Naive thymus-derived CD4-positive, alpha-beta T cell (primary cell): ENCODE measurements at regions not wholly inside any gene's neighbourhood (a gene's known extent, or its start where the extent isn't known, plus 50 kb on each side); places are given as distances from the start of the nearest gene placed in this dataset.
"Not testable (repeated sequence)": the region's sequence is repeated elsewhere in the genome, so short reads cannot be mapped to it uniquely, and the experiment has no call there.

Experiments
- ATAC-seq: fragments of 150-1000 bp; cut with Tn5 transposase; 2 replicates; pipeline ENCODE4 v1.10.0; 2021; ENCODE audit warnings: mild to moderate bottlenecking, moderate library complexity
- CTCF ChIA-PET: fragments of 350-600 bp; sonication (Branson Sonifier 250); formaldehyde crosslinking; loops from one replicate; lab custom pipeline; 2021; ENCODE audit warnings: antibody characterized with exemption; lab: Charles Lee
- POLR2A ChIA-PET: fragments of 350-600 bp; sonication (Branson Sonifier 250); formaldehyde crosslinking; loops from one replicate; lab custom pipeline; 2021; ENCODE audit warnings: antibody characterized with exemption, inconsistent platforms; lab: Charles Lee
- DNase-seq, 9 donors: peaks; one replicate each; pipeline versions ENCODE4 v3.0.0 to v3.0.0-alpha.2; 2020 to 2022; ENCODE audit warnings: mixed read lengths in 1 of 9
- H3K27ac ChIP-seq: one replicate; pipeline ENCODE4 v1.7.0; 2013; ENCODE audit warnings: mild to moderate bottlenecking, low read depth, low read length, moderate library complexity
- H3K27me3 ChIP-seq, 2 donors: one replicate each; pipeline ENCODE4 v1.7.0; 2013; ENCODE audit warnings: low read length in 2 of 2, mild to moderate bottlenecking in 2 of 2, moderate library complexity in 2 of 2; ENCODE audit not compliant: control insufficient read depth in 2 of 2, insufficient read depth in 2 of 2
- H3K36me3 ChIP-seq, 3 experiments: 1 replicate in 2 of 3; 2 replicates in 1 of 3; pipeline ENCODE4 v1.7.0; 2013; ENCODE audit warnings: low read length in 3 of 3, mild to moderate bottlenecking in 3 of 3, moderate library complexity in 1 of 3; ENCODE audit not compliant: insufficient read depth in 3 of 3, control insufficient read depth in 2 of 3
- H3K4me1 ChIP-seq, 2 donors: one replicate each; pipeline ENCODE4 v1.7.0; 2013; ENCODE audit warnings: low read length in 2 of 2, mild to moderate bottlenecking in 2 of 2, moderate library complexity in 1 of 2; ENCODE audit not compliant: control insufficient read depth in 2 of 2, insufficient read depth in 2 of 2
- H3K4me3 ChIP-seq: 2 replicates; pipeline ENCODE4 v1.7.0; 2013; ENCODE audit warnings: mild to moderate bottlenecking, low read length
- H3K9me3 ChIP-seq, 3 experiments: 1 replicate in 2 of 3; 2 replicates in 1 of 3; pipeline ENCODE4 v1.7.0; 2013; ENCODE audit warnings: low read length in 3 of 3; ENCODE audit not compliant: control insufficient read depth in 2 of 3
- H3K27ac Mint-ChIP-seq, 9 donors: one replicate each; pipeline ENCODE4 v1.8.0; 2020 to 2022; ENCODE audit warnings: mixed read lengths in 9 of 9, mild to moderate bottlenecking in 8 of 9, moderate library complexity in 5 of 9, inconsistent platforms in 2 of 9
- H3K27me3 Mint-ChIP-seq, 5 donors: one replicate each; pipeline ENCODE4 v1.8.0; 2021 to 2022; ENCODE audit warnings: mixed read lengths in 5 of 5, mild to moderate bottlenecking in 1 of 5
- H3K36me3 Mint-ChIP-seq, 5 donors: one replicate each; pipeline ENCODE4 v1.8.0; 2020 to 2022; ENCODE audit warnings: mixed read lengths in 5 of 5, mild to moderate bottlenecking in 3 of 5, inconsistent platforms in 1 of 5
- H3K4me1 Mint-ChIP-seq, 7 donors: one replicate each; pipeline ENCODE4 v1.8.0; 2020 to 2022; ENCODE audit warnings: mixed read lengths in 7 of 7, mild to moderate bottlenecking in 3 of 7, inconsistent platforms in 1 of 7
- H3K4me3 Mint-ChIP-seq, 10 donors: one replicate each; pipeline ENCODE4 v1.8.0; 2020 to 2022; ENCODE audit warnings: mild to moderate bottlenecking in 10 of 10, mixed read lengths in 10 of 10, moderate library complexity in 6 of 10, inconsistent platforms in 2 of 10
- H3K9me3 Mint-ChIP-seq, 11 donors: one replicate each; pipeline ENCODE4 v1.8.0; 2020 to 2022; ENCODE audit warnings: mixed read lengths in 11 of 11, mild to moderate bottlenecking in 4 of 11, inconsistent platforms in 1 of 11, moderate library complexity in 1 of 11
- intact Hi-C, 2 donors: fragments of 100-400 bp; cut with micrococcal nuclease; formaldehyde crosslinking; loops; one replicate each; pipeline ENCODE4 v1.15.1; 2023

DNA sequence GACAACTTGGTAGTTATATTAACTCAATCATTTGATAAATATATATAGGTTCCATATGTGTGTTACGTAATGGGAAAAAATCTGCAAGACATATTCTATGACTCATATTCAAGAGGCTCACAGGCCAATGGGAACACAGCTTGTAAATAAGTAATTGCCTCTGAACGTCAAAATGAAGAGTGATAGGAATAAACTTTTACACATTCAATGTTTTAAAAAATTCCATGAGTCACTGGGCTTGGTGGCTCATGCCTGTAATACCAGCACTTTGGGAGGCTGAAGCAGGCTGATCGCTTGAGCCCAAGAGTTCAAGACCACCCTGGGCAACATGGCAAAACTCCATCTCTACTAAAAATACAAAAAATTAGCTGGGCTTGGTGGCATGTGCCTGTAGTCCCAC lies 209.4 kb upstream of the MCHR2 start:
- no peak overlapping the region for H3K4me3 Mint-ChIP-seq
- Histone ChIP-seq H3K27ac (no peak overlapping the region), H3K9me3 (no peaks in the 10 kb centered on the region), H3K27me3 (no peaks in the 10 kb centered on the region), H3K36me3 (no peaks in the 10 kb centered on the region), H3K4me1 (no peaks in the 10 kb centered on the region), H3K4me3 (no peak overlapping the region)
- no peaks in the 10 kb centered on the region for H3K4me1 Mint-ChIP-seq
- ATAC-seq (no peak), DNase-seq (no peak)
- ChIA-PET CTCF (no interaction called here), POLR2A (no interaction called here)
- no peaks in the 10 kb centered on the region for H3K36me3 Mint-ChIP-seq
- peaks cover 0 to 19% (median 5%) of the 10 kb centered on the region in 11 donors for H3K9me3 Mint-ChIP-seq
- intact Hi-C loops = no loop called here
- H3K27ac Mint-ChIP-seq = no peak overlapping the region
- peaks cover 0 to 12% (median 0%) of the 10 kb centered on the region in 5 donors for H3K27me3 Mint-ChIP-seq

DNA sequence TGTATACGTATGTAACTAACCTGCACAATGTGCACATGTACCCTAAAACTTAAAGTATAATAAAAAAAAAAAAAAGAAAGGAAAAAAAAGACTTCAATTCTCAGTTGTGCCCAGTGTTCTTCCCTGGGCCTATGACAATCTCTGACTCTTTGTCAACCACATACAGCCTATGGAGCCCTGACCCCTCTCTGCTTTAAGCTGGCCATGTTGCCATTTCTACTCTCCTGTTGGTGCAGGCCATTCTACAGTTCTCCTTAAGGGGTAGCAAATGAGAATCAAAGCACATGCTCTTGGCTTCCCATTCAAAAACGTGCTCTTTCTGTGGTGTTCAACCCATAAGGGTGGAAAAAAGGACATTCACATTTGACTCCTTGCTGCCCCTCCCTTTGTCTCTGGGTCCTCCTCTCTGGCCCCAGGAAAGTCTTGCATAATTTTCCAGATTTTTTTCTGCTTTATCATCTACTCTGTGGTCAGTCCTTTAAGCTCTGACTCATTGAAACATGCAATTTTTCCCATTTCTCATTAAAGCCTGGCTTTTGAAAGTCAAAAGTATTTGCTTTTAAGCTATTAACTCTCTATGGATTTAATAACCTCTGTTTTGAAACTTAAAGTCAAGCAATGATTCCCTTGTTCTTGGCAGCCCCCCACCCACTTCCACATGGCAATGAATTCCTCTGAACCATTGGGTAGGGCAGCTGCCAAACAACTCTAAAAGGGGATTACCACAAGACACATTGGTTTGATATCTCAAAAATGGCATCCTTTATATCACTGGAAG lies 208.6 kb upstream of the MCHR2 start:
- POLR2A ChIA-PET = no interaction called here
- Histone ChIP-seq H3K27me3 (no peaks in the 10 kb centered on the region), H3K4me1 (no peaks in the 10 kb centered on the region), H3K27ac (no peak overlapping the region), H3K4me3 (no peak overlapping the region), H3K9me3 (no peaks in the 10 kb centered on the region), H3K36me3 (no peaks in the 10 kb centered on the region)
- intact Hi-C loops = no loop called here
- no peaks in the 10 kb centered on the region for H3K4me1 Mint-ChIP-seq
- H3K27ac Mint-ChIP-seq = no peak overlapping the region
- no peaks in the 10 kb centered on the region for H3K36me3 Mint-ChIP-seq
- no peak for DNase-seq
- peaks cover 0 to 19% (median 5%) of the 10 kb centered on the region in 11 donors for H3K9me3 Mint-ChIP-seq
- peaks cover 0 to 12% (median 0%) of the 10 kb centered on the region in 5 donors for H3K27me3 Mint-ChIP-seq
- ATAC-seq = no peak
- no peak overlapping the region for H3K4me3 Mint-ChIP-seq
- CTCF ChIA-PET = no interaction called here

DNA sequence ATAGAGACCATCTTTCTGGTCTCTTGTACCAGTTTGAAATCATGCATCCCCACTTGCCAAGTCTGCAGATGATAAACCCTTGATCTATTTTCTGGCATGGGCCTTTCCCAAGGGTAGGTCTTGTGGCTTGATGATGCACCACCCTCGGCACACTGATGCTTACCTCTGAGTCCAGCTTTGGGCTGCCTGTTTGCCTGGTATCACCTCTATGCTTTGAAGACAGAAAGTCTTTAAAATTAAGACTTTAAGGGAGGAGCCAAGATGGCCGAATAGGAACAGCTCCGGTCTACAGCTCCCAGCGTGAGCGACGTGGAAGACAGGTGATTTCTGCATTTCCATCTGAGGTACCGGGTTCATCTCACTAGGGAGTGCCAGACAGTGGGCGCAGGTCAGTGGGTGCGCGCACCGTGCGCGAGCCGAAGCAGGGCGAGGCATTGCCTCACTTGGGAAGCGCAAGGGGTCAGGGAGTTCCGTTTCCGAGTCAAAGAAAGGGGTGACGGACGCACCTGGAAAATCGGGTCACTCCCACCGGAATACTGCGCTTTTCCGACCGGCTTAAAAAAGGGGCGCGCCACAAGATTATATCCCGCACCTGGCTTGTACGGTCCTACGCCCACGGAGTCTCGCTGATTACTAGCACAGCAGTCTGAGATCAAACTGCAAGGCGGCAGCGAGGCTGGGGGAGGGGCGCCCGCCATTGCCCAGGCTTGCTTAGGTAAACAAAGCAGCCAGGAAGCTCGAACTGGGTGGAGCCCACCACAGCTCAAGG lies 202.4 kb upstream of the MCHR2 start:
- DNase-seq, H3K9me3 ChIP-seq, H3K36me3 Mint-ChIP-seq, H3K36me3 ChIP-seq, H3K4me3 Mint-ChIP-seq, H3K4me1 ChIP-seq, H3K4me3 ChIP-seq, CTCF ChIA-PET, H3K9me3 Mint-ChIP-seq, H3K27ac ChIP-seq, H3K4me1 Mint-ChIP-seq, H3K27me3 ChIP-seq, ATAC-seq, H3K27me3 Mint-ChIP-seq, POLR2A ChIA-PET, intact Hi-C loops, H3K27ac Mint-ChIP-seq: not testable (repeated sequence)

DNA sequence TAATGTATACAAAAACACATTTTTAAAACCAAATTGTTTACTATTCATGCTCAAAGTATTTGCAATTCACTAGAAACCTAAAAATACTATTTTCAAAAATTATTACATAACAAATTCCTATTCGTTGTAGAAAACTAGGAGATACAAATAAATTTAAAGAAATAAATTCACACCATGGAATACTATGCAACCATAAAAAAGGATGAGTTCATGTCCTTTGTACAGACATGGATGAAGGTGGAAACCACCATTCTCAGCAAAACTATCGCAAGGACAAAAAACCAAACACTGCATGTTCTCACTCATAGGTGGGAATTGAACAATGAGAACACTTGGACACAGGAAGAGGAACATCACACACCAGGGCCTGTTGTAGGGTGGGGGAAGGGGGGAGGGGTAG lies 201.2 kb upstream of the MCHR2 start:
- CTCF ChIA-PET, DNase-seq, H3K4me1 ChIP-seq, ATAC-seq, H3K27me3 ChIP-seq, POLR2A ChIA-PET, intact Hi-C loops, H3K4me1 Mint-ChIP-seq, H3K9me3 ChIP-seq, H3K4me3 Mint-ChIP-seq, H3K36me3 Mint-ChIP-seq, H3K27ac ChIP-seq, H3K9me3 Mint-ChIP-seq, H3K4me3 ChIP-seq, H3K27ac Mint-ChIP-seq, H3K36me3 ChIP-seq: not testable (repeated sequence)
- H3K27me3 Mint-ChIP-seq = peaks cover 0 to 13% (median 4%) of the 10 kb centered on the region in 5 donors

DNA sequence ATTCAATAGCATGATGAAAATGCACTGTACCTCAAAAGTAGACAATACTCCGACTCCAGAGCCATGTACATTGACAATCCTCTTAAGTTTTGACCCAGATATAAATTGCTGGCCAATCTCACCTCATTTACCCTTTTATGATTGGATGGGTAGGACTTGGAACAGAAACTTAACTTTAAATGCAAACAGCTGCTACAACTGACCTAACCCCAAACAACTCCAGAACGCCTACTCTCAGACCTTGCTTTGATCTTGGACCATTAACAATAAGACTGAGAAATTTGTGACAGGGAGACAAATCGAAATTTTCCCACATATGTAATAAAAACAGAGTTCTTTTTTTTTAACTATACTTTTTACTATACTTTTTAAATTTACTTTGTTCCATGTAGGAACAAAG lies 200.5 kb upstream of the MCHR2 start:
- POLR2A ChIA-PET = no interaction called here

DNA sequence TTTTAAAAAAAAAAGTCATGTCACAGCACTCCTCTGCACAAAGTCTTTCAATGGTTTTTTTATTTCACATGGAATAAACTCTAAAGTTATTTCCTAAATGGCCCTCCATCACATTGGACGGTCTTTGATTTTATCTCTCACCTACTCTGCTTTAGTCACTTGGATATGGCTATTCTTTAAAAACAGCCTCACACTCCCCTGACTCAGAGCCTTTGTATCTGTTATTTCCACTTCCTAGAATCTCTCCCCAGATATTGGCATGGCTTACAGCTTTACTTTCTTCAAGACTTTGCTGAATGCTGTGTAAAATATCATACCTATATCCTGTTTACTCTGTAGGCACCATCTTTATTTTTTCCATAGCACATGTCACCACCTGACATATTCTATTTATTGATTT lies 194.7 kb upstream of the MCHR2 start:
- no peaks in the 10 kb centered on the region for H3K27me3 ChIP-seq
- intact Hi-C loops = no loop called here
- no peak overlapping the region for H3K4me3 Mint-ChIP-seq
- no peaks in the 10 kb centered on the region for H3K4me1 ChIP-seq
- no peak overlapping the region for H3K27ac Mint-ChIP-seq
- H3K27ac ChIP-seq = no peak overlapping the region
- H3K9me3 Mint-ChIP-seq = peaks cover 0 to 5% (median 0%) of the 10 kb centered on the region in 11 donors
- no peaks in the 10 kb centered on the region for H3K4me1 Mint-ChIP-seq
- H3K9me3 ChIP-seq = no peaks in the 10 kb centered on the region
- H3K36me3 ChIP-seq = no peaks in the 10 kb centered on the region
- no peak overlapping the region for H3K4me3 ChIP-seq
- CTCF ChIA-PET = no interaction called here
- POLR2A ChIA-PET = no interaction called here
- DNase-seq (no peak), ATAC-seq (no peak)
- peaks cover 0 to 19% (median 8%) of the 10 kb centered on the region in 5 donors for H3K27me3 Mint-ChIP-seq
- no peaks in the 10 kb centered on the region for H3K36me3 Mint-ChIP-seq

More for the DNA sequence above, 200.5 kb upstream of the MCHR2 start:
- ATAC-seq (no peak), DNase-seq (no peak)
- Histone ChIP-seq H3K4me3 (no peak overlapping the region), H3K9me3 (no peaks in the 10 kb centered on the region), H3K27me3 (no peaks in the 10 kb centered on the region), H3K27ac (no peak overlapping the region), H3K36me3 (no peaks in the 10 kb centered on the region), H3K4me1 (no peaks in the 10 kb centered on the region)
- CTCF ChIA-PET = no interaction called here
- Mint-ChIP-seq H3K4me1 (no peaks in the 10 kb centered on the region), H3K4me3 (no peak overlapping the region), H3K9me3 (peaks cover 0 to 8% (median 0%) of the 10 kb centered on the region in 11 donors), H3K27me3 (peaks cover 0 to 13% (median 4%) of the 10 kb centered on the region in 5 donors), H3K27ac (no peak overlapping the region), H3K36me3 (no peaks in the 10 kb centered on the region)
- intact Hi-C loops = no loop called here
